ENCODE measurements at regions not wholly inside any gene's neighbourhood (a gene's known extent, or its start where the extent isn't known, plus 50 kb on each side); places are given as distances from the start of the nearest gene placed in this dataset.

DNA sequence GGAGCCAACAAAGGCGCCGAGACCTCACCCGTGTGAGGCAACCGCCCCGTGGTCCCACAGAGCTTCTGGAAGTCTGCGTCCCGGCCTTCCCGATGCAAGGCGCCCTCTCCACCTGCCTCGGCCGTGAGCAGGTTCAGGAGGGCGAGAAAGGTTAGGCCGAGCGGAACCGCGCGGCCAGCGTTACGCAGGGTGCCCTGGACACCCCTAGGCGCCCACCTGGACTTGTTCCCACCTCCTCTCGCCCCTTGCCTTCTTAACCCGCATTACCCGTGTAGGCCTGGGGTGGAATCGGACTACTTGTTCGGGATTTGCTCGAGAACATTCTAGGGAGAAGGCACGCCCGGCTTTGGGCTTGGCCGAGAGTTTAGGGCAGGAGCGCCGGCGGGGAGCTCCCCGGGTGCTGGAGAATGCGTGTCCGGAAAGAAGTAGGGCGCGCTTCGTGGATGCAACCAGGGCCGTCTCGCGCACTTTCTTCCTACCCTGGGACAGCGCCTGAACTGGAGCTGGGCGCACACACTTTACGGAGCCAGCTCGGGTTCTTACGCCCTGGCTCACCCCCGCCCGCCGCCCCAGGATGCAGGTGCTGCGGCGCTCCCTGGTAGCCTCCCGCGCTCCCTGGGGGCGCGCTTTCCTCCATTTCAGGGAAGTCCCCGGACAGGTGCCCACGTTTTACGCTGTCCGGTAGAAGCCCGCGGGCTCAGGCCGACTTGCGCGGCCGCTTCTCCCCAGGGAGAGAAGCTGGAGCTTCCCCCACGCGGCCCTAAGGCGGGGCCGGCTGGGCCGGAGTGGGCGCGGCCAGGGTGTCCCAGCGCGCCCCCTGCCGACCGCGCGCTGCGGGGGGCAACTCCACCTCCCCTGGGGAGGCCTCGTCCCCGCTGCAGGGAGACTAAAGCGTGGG, 74.5 kb downstream of the INSIG1 start (continued):
- TF ChIP-seq, protein P1, sequence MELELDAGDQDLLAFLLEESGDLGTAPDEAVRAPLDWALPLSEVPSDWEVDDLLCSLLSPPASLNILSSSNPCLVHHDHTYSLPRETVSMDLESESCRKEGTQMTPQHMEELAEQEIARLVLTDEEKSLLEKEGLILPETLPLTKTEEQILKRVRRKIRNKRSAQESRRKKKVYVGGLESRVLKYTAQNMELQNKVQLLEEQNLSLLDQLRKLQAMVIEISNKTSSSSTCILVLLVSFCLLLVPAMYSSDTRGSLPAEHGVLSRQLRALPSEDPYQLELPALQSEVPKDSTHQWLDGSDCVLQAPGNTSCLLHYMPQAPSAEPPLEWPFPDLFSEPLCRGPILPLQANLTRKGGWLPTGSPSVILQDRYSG (tag; conservative IDR thresholded peaks at IDR 0.05; ENCODE audit: low read depth), result no peak
- TF ChIP-seq NFRKB (IDR thresholded peaks at IDR 0.05; ENCODE audit: low read depth) (no peak), ZBTB7A (IDR thresholded peaks at IDR 0.05; ENCODE audit: borderline replicate concordance, control insufficient read depth, low read depth, low read length) (peak; percentile 81), SMC3 (conservative IDR thresholded peaks at IDR 0.05; ENCODE audit: insufficient read depth, low read depth, low read length) (0 out of 2 replicates have a peak, but pooled peaks have one; percentile 21), NCOA1 (IDR thresholded peaks at IDR 0.05; ENCODE audit: low read depth) (no peak), RBM34 (IDR thresholded peaks at IDR 0.05; ENCODE audit: borderline replicate concordance, insufficient read depth, low read length) (no peak), HMGN3 (IDR thresholded peaks at IDR 0.05; ENCODE audit: borderline replicate concordance, extremely low read depth, insufficient read length, low read depth, low read length) (peak; percentile 44)
- TF ChIP-seq, protein P2, sequence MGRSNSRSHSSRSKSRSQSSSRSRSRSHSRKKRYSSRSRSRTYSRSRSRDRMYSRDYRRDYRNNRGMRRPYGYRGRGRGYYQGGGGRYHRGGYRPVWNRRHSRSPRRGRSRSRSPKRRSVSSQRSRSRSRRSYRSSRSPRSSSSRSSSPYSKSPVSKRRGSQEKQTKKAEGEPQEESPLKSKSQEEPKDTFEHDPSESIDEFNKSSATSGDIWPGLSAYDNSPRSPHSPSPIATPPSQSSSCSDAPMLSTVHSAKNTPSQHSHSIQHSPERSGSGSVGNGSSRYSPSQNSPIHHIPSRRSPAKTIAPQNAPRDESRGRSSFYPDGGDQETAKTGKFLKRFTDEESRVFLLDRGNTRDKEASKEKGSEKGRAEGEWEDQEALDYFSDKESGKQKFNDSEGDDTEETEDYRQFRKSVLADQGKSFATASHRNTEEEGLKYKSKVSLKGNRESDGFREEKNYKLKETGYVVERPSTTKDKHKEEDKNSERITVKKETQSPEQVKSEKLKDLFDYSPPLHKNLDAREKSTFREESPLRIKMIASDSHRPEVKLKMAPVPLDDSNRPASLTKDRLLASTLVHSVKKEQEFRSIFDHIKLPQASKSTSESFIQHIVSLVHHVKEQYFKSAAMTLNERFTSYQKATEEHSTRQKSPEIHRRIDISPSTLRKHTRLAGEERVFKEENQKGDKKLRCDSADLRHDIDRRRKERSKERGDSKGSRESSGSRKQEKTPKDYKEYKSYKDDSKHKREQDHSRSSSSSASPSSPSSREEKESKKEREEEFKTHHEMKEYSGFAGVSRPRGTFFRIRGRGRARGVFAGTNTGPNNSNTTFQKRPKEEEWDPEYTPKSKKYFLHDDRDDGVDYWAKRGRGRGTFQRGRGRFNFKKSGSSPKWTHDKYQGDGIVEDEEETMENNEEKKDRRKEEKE (IDR thresholded peaks at IDR 0.05; ENCODE audit: borderline replicate concordance in 1 of 2, control insufficient read depth in 1 of 2, low read depth in 2 of 2, low read length in 1 of 2), result no peak
- TF ChIP-seq, protein P3, sequence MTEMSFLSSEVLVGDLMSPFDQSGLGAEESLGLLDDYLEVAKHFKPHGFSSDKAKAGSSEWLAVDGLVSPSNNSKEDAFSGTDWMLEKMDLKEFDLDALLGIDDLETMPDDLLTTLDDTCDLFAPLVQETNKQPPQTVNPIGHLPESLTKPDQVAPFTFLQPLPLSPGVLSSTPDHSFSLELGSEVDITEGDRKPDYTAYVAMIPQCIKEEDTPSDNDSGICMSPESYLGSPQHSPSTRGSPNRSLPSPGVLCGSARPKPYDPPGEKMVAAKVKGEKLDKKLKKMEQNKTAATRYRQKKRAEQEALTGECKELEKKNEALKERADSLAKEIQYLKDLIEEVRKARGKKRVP (CRISPR knock-in tag; IDR thresholded peaks at IDR 0.05), result no peak
- TF ChIP-seq, protein P4, sequence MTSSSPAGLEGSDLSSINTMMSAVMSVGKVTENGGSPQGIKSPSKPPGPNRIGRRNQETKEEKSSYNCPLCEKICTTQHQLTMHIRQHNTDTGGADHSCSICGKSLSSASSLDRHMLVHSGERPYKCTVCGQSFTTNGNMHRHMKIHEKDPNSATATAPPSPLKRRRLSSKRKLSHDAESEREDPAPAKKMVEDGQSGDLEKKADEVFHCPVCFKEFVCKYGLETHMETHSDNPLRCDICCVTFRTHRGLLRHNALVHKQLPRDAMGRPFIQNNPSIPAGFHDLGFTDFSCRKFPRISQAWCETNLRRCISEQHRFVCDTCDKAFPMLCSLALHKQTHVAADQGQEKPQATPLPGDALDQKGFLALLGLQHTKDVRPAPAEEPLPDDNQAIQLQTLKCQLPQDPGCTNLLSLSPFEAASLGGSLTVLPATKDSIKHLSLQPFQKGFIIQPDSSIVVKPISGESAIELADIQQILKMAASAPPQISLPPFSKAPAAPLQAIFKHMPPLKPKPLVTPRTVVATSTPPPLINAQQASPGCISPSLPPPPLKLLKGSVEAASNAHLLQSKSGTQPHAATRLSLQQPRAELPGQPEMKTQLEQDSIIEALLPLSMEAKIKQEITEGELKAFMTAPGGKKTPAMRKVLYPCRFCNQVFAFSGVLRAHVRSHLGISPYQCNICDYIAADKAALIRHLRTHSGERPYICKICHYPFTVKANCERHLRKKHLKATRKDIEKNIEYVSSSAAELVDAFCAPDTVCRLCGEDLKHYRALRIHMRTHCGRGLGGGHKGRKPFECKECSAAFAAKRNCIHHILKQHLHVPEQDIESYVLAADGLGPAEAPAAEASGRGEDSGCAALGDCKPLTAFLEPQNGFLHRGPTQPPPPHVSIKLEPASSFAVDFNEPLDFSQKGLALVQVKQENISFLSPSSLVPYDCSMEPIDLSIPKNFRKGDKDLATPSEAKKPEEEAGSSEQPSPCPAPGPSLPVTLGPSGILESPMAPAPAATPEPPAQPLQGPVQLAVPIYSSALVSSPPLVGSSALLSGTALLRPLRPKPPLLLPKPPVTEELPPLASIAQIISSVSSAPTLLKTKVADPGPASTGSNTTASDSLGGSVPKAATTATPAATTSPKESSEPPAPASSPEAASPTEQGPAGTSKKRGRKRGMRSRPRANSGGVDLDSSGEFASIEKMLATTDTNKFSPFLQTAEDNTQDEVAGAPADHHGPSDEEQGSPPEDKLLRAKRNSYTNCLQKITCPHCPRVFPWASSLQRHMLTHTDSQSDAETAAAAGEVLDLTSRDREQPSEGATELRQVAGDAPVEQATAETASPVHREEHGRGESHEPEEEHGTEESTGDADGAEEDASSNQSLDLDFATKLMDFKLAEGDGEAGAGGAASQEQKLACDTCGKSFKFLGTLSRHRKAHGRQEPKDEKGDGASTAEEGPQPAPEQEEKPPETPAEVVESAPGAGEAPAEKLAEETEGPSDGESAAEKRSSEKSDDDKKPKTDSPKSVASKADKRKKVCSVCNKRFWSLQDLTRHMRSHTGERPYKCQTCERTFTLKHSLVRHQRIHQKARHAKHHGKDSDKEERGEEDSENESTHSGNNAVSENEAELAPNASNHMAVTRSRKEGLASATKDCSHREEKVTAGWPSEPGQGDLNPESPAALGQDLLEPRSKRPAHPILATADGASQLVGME (CRISPR knock-in tag; IDR thresholded peaks at IDR 0.05), result no peak
- TF ChIP-seq, protein P5, sequence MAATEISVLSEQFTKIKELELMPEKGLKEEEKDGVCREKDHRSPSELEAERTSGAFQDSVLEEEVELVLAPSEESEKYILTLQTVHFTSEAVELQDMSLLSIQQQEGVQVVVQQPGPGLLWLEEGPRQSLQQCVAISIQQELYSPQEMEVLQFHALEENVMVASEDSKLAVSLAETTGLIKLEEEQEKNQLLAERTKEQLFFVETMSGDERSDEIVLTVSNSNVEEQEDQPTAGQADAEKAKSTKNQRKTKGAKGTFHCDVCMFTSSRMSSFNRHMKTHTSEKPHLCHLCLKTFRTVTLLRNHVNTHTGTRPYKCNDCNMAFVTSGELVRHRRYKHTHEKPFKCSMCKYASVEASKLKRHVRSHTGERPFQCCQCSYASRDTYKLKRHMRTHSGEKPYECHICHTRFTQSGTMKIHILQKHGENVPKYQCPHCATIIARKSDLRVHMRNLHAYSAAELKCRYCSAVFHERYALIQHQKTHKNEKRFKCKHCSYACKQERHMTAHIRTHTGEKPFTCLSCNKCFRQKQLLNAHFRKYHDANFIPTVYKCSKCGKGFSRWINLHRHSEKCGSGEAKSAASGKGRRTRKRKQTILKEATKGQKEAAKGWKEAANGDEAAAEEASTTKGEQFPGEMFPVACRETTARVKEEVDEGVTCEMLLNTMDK (IDR thresholded peaks at IDR 0.05; ENCODE audit: borderline replicate concordance, insufficient read depth, low read depth, low read length, poor library complexity, severe bottlenecking), result peak; percentile 41

Measured in K562 (cell line).